Breast epithelium (tissue), 3 donors: ENCODE measurements at regions not wholly inside any gene's neighbourhood (a gene's known extent, or its start where the extent isn't known, plus 50 kb on each side); places are given as distances from the start of the nearest gene placed in this dataset.

Experiments used
- POLR2A ChIP-seq: fragments of 450-650 bp; IDR thresholded peaks from one replicate; pipeline ENCODE4 v1.6.1; 2016; ENCODE audit warnings: antibody characterized with exemption, mild to moderate bottlenecking, moderate library complexity
- POLR2AphosphoS5 ChIP-seq, 3 donors: sonication (generic); formaldehyde crosslinking; IDR thresholded peaks; one replicate each; pipeline ENCODE4 v1.6.1; 2017; ENCODE audit warnings: antibody characterized with exemption in 3 of 3
- TF ChIP-seq, protein P1 (sequence below), 3 donors: fragments of 450-650 bp; IDR thresholded peaks; one replicate each; pipeline ENCODE4 v1.5.1; 2016 to 2017; ENCODE audit warnings: antibody characterized with exemption in 3 of 3, mild to moderate bottlenecking in 3 of 3, moderate library complexity in 3 of 3

DNA sequence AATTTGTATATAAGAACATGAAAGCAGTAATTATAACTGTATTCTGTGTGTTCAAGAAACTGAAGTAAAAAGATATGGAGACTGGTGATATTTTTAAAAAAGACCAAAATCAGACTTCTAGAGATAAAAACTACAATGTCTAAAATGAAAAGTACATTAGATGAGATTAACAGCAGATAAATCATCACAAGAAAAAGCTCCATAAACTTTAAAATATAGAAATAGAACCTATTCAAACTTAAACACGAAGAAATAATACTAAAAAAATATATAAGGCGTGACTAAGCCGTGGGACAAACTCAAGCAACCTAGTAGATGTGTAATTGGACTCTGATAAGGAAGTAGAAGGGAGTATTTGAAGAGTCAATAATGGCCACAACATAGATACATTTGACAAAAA is 189.1 kb upstream of the ZMIZ1 start:
- TF ChIP-seq POLR2AphosphoS5 (IDR thresholded peaks at IDR 0.05) (no peak), POLR2A (no peak)
- TF ChIP-seq, protein P1, sequence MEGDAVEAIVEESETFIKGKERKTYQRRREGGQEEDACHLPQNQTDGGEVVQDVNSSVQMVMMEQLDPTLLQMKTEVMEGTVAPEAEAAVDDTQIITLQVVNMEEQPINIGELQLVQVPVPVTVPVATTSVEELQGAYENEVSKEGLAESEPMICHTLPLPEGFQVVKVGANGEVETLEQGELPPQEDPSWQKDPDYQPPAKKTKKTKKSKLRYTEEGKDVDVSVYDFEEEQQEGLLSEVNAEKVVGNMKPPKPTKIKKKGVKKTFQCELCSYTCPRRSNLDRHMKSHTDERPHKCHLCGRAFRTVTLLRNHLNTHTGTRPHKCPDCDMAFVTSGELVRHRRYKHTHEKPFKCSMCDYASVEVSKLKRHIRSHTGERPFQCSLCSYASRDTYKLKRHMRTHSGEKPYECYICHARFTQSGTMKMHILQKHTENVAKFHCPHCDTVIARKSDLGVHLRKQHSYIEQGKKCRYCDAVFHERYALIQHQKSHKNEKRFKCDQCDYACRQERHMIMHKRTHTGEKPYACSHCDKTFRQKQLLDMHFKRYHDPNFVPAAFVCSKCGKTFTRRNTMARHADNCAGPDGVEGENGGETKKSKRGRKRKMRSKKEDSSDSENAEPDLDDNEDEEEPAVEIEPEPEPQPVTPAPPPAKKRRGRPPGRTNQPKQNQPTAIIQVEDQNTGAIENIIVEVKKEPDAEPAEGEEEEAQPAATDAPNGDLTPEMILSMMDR (IDR thresholded peaks at IDR 0.05): no peak
